Panc1 (cell line): ENCODE measurements at regions not wholly inside any gene's neighbourhood (a gene's known extent, or its start where the extent isn't known, plus 50 kb on each side); places are given as distances from the start of the nearest gene placed in this dataset.

ENCODE experiments used
- CTCF ChIP-seq: fragments of 450-650 bp; IDR thresholded peaks from 2 replicates; pipeline ENCODE4 v1.5.1; 2017; ENCODE audit warnings: mild to moderate bottlenecking
- REST ChIP-seq, 2 experiments: IDR thresholded peaks; 2 replicates each; pipeline ENCODE4 v1.6.1; 2011 to 2012; ENCODE audit warnings: low read depth in 2 of 2, control low read depth in 1 of 2, low read length in 1 of 2, mild to moderate bottlenecking in 1 of 2, moderate library complexity in 1 of 2; ENCODE audit not compliant: insufficient read depth in 1 of 2

GRCh38 chr2:234285541-234285940, 211.3 kb downstream of the ARL4C start:
- TF ChIP-seq REST (IDR thresholded peaks at IDR 0.05; ENCODE audit: insufficient read depth in 1 of 2, low read depth in 2 of 2, low read length in 1 of 2), result no peak
- TF ChIP-seq CTCF, result no peak
